ENCODE measurements at regions not wholly inside any gene's neighbourhood (a gene's known extent, or its start where the extent isn't known, plus 50 kb on each side); places are given as distances from the start of the nearest gene placed in this dataset.

GRCh38 chr9:2299843-2300205, 284.7 kb downstream of the SMARCA2 start:
- no peak overlapping the region for H3K27ac ChIP-seq (ENCODE audit: low read depth in 1 of 2, low read length in 1 of 2)
- DNase-seq (ENCODE audit: low read depth in 6 of 9, low spot score in 9 of 9), result no peak
- no peaks in the 10 kb centered on the region for H3K27me3 ChIP-seq (ENCODE audit: control insufficient read depth in 2 of 2, insufficient read depth in 1 of 2, low read length in 1 of 2)
- H3K36me3 ChIP-seq (ENCODE audit: control insufficient read depth in 2 of 2, insufficient read depth in 2 of 2, low read length in 1 of 2), result no peaks in the 10 kb centered on the region
- H3K9me3 ChIP-seq (ENCODE audit: control insufficient read depth in 2 of 2, insufficient read depth in 1 of 2, low read length in 1 of 2), result peaks cover 0 to 2% of the 10 kb centered on the region in 2 donors
- no peaks in the 10 kb centered on the region for H3K4me1 ChIP-seq (ENCODE audit: control insufficient read depth in 2 of 2, insufficient read depth in 2 of 2, low read length in 2 of 2)
- 92% methylated on average over 4 of the region's 4 CpGs for WGBS
- H3K4me3 ChIP-seq (ENCODE audit: low read length in 2 of 2), result no peak overlapping the region

GRCh38 chr9:2300325-2300724, 285.2 kb downstream of the SMARCA2 start:
- no peak overlapping the region for H3K4me3 ChIP-seq (ENCODE audit: low read length in 2 of 2)
- peaks cover 0 to 2% of the 10 kb centered on the region in 2 donors for H3K9me3 ChIP-seq (ENCODE audit: control insufficient read depth in 2 of 2, insufficient read depth in 1 of 2, low read length in 1 of 2)
- no peak overlapping the region for H3K27ac ChIP-seq (ENCODE audit: low read depth in 1 of 2, low read length in 1 of 2)
- no peaks in the 10 kb centered on the region for H3K27me3 ChIP-seq (ENCODE audit: control insufficient read depth in 2 of 2, insufficient read depth in 1 of 2, low read length in 1 of 2)
- DNase-seq (ENCODE audit: low read depth in 6 of 9, low spot score in 9 of 9), result no peak
- H3K36me3 ChIP-seq (ENCODE audit: control insufficient read depth in 2 of 2, insufficient read depth in 2 of 2, low read length in 1 of 2), result no peaks in the 10 kb centered on the region
- H3K4me1 ChIP-seq (ENCODE audit: control insufficient read depth in 2 of 2, insufficient read depth in 2 of 2, low read length in 2 of 2), result no peaks in the 10 kb centered on the region

- Histone ChIP-seq H3K9me3 (ENCODE audit: control insufficient read depth in 2 of 2, insufficient read depth in 1 of 2, low read length in 1 of 2) (no peaks in the 10 kb centered on the region), H3K4me3 (ENCODE audit: low read length in 2 of 2) (no peak overlapping the region), H3K4me1 (ENCODE audit: control insufficient read depth in 2 of 2, insufficient read depth in 2 of 2, low read length in 2 of 2) (no peaks in the 10 kb centered on the region), H3K36me3 (ENCODE audit: control insufficient read depth in 2 of 2, insufficient read depth in 2 of 2, low read length in 1 of 2) (no peaks in the 10 kb centered on the region), H3K27me3 (ENCODE audit: control insufficient read depth in 2 of 2, insufficient read depth in 1 of 2, low read length in 1 of 2) (no peaks in the 10 kb centered on the region), H3K27ac (ENCODE audit: low read depth in 1 of 2, low read length in 1 of 2) (no peak overlapping the region)
- over 99% methylated on average over 2 of the region's 2 CpGs for WGBS
- no peak for DNase-seq (ENCODE audit: low read depth in 6 of 9, low spot score in 9 of 9)
Observed at GRCh38 chr9:2302606-2303005, 287.5 kb downstream of the SMARCA2 start.

- Histone ChIP-seq H3K9me3 (ENCODE audit: control insufficient read depth in 2 of 2, insufficient read depth in 1 of 2, low read length in 1 of 2) (no peaks in the 10 kb centered on the region), H3K36me3 (ENCODE audit: control insufficient read depth in 2 of 2, insufficient read depth in 2 of 2, low read length in 1 of 2) (no peaks in the 10 kb centered on the region), H3K4me3 (ENCODE audit: low read length in 2 of 2) (no peak overlapping the region), H3K4me1 (ENCODE audit: control insufficient read depth in 2 of 2, insufficient read depth in 2 of 2, low read length in 2 of 2) (no peaks in the 10 kb centered on the region), H3K27me3 (ENCODE audit: control insufficient read depth in 2 of 2, insufficient read depth in 1 of 2, low read length in 1 of 2) (no peaks in the 10 kb centered on the region), H3K27ac (ENCODE audit: low read depth in 1 of 2, low read length in 1 of 2) (no peak overlapping the region)
- DNase-seq (ENCODE audit: low read depth in 6 of 9, low spot score in 9 of 9), result no peak
- WGBS, result 96% methylated on average over 3 of the region's 3 CpGs
Observed at GRCh38 chr9:2303056-2303455, 287.9 kb downstream of the SMARCA2 start.

- no peaks in the 10 kb centered on the region for H3K4me1 ChIP-seq (ENCODE audit: control insufficient read depth in 2 of 2, insufficient read depth in 2 of 2, low read length in 2 of 2)
- no peak for DNase-seq (ENCODE audit: low read depth in 6 of 9, low spot score in 9 of 9)
- H3K4me3 ChIP-seq (ENCODE audit: low read length in 2 of 2), result no peak overlapping the region
- H3K9me3 ChIP-seq (ENCODE audit: control insufficient read depth in 2 of 2, insufficient read depth in 1 of 2, low read length in 1 of 2), result no peaks in the 10 kb centered on the region
- H3K27me3 ChIP-seq (ENCODE audit: control insufficient read depth in 2 of 2, insufficient read depth in 1 of 2, low read length in 1 of 2), result no peaks in the 10 kb centered on the region
- no peak overlapping the region for H3K27ac ChIP-seq (ENCODE audit: low read depth in 1 of 2, low read length in 1 of 2)
- no peaks in the 10 kb centered on the region for H3K36me3 ChIP-seq (ENCODE audit: control insufficient read depth in 2 of 2, insufficient read depth in 2 of 2, low read length in 1 of 2)
- 97% methylated on average over 4 of the region's 4 CpGs for WGBS
Observed at GRCh38 chr9:2307480-2307879, 292.3 kb downstream of the SMARCA2 start.

GRCh38 chr9:2311920-2312319, 296.8 kb downstream of the SMARCA2 start:
- Histone ChIP-seq H3K36me3 (ENCODE audit: control insufficient read depth in 2 of 2, insufficient read depth in 2 of 2, low read length in 1 of 2) (no peaks in the 10 kb centered on the region), H3K27me3 (ENCODE audit: control insufficient read depth in 2 of 2, insufficient read depth in 1 of 2, low read length in 1 of 2) (no peaks in the 10 kb centered on the region), H3K9me3 (ENCODE audit: control insufficient read depth in 2 of 2, insufficient read depth in 1 of 2, low read length in 1 of 2) (peaks cover 0 to 16% of the 10 kb centered on the region in 2 donors), H3K4me1 (ENCODE audit: control insufficient read depth in 2 of 2, insufficient read depth in 2 of 2, low read length in 2 of 2) (no peaks in the 10 kb centered on the region), H3K27ac (ENCODE audit: low read depth in 1 of 2, low read length in 1 of 2) (no peak overlapping the region), H3K4me3 (ENCODE audit: low read length in 2 of 2) (no peak overlapping the region)
- no peak for DNase-seq (ENCODE audit: low read depth in 6 of 9, low spot score in 9 of 9)

GRCh38 chr9:2313512-2313911, 298.4 kb downstream of the SMARCA2 start:
- peaks cover 0 to 16% of the 10 kb centered on the region in 2 donors for H3K9me3 ChIP-seq (ENCODE audit: control insufficient read depth in 2 of 2, insufficient read depth in 1 of 2, low read length in 1 of 2)
- WGBS, result 97% methylated on average over 1 of the region's 1 CpG
- no peak for DNase-seq (ENCODE audit: low read depth in 6 of 9, low spot score in 9 of 9)

GRCh38 chr9:2317591-2317990, 302.4 kb downstream of the SMARCA2 start:
- H3K9me3 ChIP-seq (ENCODE audit: control insufficient read depth in 2 of 2, insufficient read depth in 1 of 2, low read length in 1 of 2), result peaks cover 0 to 16% of the 10 kb centered on the region in 2 donors

More at GRCh38 chr9:2313512-2313911, 298.4 kb downstream of the SMARCA2 start:
- Histone ChIP-seq H3K4me3 (ENCODE audit: low read length in 2 of 2) (no peak overlapping the region), H3K27ac (ENCODE audit: low read depth in 1 of 2, low read length in 1 of 2) (no peak overlapping the region), H3K4me1 (ENCODE audit: control insufficient read depth in 2 of 2, insufficient read depth in 2 of 2, low read length in 2 of 2) (no peaks in the 10 kb centered on the region), H3K36me3 (ENCODE audit: control insufficient read depth in 2 of 2, insufficient read depth in 2 of 2, low read length in 1 of 2) (no peaks in the 10 kb centered on the region), H3K27me3 (ENCODE audit: control insufficient read depth in 2 of 2, insufficient read depth in 1 of 2, low read length in 1 of 2) (no peaks in the 10 kb centered on the region)

GRCh38 chr9:2319421-2319820, 302.2 kb upstream of the VLDLR start:
- 89% methylated on average over 1 of the region's 1 CpG for WGBS
- Histone ChIP-seq H3K27ac (ENCODE audit: low read depth in 1 of 2, low read length in 1 of 2) (no peak overlapping the region), H3K4me1 (ENCODE audit: control insufficient read depth in 2 of 2, insufficient read depth in 2 of 2, low read length in 2 of 2) (no peaks in the 10 kb centered on the region), H3K27me3 (ENCODE audit: control insufficient read depth in 2 of 2, insufficient read depth in 1 of 2, low read length in 1 of 2) (no peaks in the 10 kb centered on the region), H3K36me3 (ENCODE audit: control insufficient read depth in 2 of 2, insufficient read depth in 2 of 2, low read length in 1 of 2) (no peaks in the 10 kb centered on the region), H3K4me3 (ENCODE audit: low read length in 2 of 2) (no peak overlapping the region), H3K9me3 (ENCODE audit: control insufficient read depth in 2 of 2, insufficient read depth in 1 of 2, low read length in 1 of 2) (peaks cover 0 to 6% of the 10 kb centered on the region in 2 donors)
- no peak for DNase-seq (ENCODE audit: low read depth in 6 of 9, low spot score in 9 of 9)

More at GRCh38 chr9:2317591-2317990, 302.4 kb downstream of the SMARCA2 start:
- Histone ChIP-seq H3K27ac (ENCODE audit: low read depth in 1 of 2, low read length in 1 of 2) (no peak overlapping the region), H3K36me3 (ENCODE audit: control insufficient read depth in 2 of 2, insufficient read depth in 2 of 2, low read length in 1 of 2) (no peaks in the 10 kb centered on the region), H3K4me3 (ENCODE audit: low read length in 2 of 2) (no peak overlapping the region), H3K27me3 (ENCODE audit: control insufficient read depth in 2 of 2, insufficient read depth in 1 of 2, low read length in 1 of 2) (no peaks in the 10 kb centered on the region), H3K4me1 (ENCODE audit: control insufficient read depth in 2 of 2, insufficient read depth in 2 of 2, low read length in 2 of 2) (no peaks in the 10 kb centered on the region)
- no peak for DNase-seq (ENCODE audit: low read depth in 6 of 9, low spot score in 9 of 9)
- WGBS, result 87% methylated on average over 1 of the region's 1 CpG

- no peak for DNase-seq (ENCODE audit: low read depth in 6 of 9, low spot score in 9 of 9)
- Histone ChIP-seq H3K27me3 (ENCODE audit: control insufficient read depth in 2 of 2, insufficient read depth in 1 of 2, low read length in 1 of 2) (no peaks in the 10 kb centered on the region), H3K4me1 (ENCODE audit: control insufficient read depth in 2 of 2, insufficient read depth in 2 of 2, low read length in 2 of 2) (no peaks in the 10 kb centered on the region), H3K27ac (ENCODE audit: low read depth in 1 of 2, low read length in 1 of 2) (no peak overlapping the region), H3K4me3 (ENCODE audit: low read length in 2 of 2) (no peak overlapping the region), H3K9me3 (ENCODE audit: control insufficient read depth in 2 of 2, insufficient read depth in 1 of 2, low read length in 1 of 2) (peaks cover 0 to 6% of the 10 kb centered on the region in 2 donors), H3K36me3 (ENCODE audit: control insufficient read depth in 2 of 2, insufficient read depth in 2 of 2, low read length in 1 of 2) (no peaks in the 10 kb centered on the region)
- WGBS, result 92% methylated on average over 5 of the region's 5 CpGs
Observed at GRCh38 chr9:2320114-2320513, 301.5 kb upstream of the VLDLR start.
